ENCODE measurements at regions not wholly inside any gene's neighbourhood (a gene's known extent, or its start where the extent isn't known, plus 50 kb on each side); places are given as distances from the start of the nearest gene placed in this dataset.

- no peak for TF ChIP-seq POLR2A (IDR thresholded peaks at IDR 0.05)
- TF ChIP-seq CTCF (IDR thresholded peaks at IDR 0.05), result no peak
- TF ChIP-seq POLR2AphosphoS5 (IDR thresholded peaks at IDR 0.05), result no peak
- no peak for TF ChIP-seq EP300 (IDR thresholded peaks at IDR 0.05)
- no peak for DNase-seq
- Histone ChIP-seq H3K9me3 (no peaks in the 10 kb centered on the region), H3K4me1 (peaks cover 0 to under 1% (median under 1%) of the 10 kb centered on the region in 4 donors), H3K36me3 (no peaks in the 10 kb centered on the region), H3K27me3 (no peaks in the 10 kb centered on the region), H3K27ac (no peak overlapping the region), H3K4me3 (no peak overlapping the region)
- intact Hi-C loops (cut with DNase I), result no loop called here
Measured at GRCh38 chr18:76626991-76627390, 131.9 kb upstream of the ZNF516 start.

GRCh38 chr18:76622651-76623050, 127.6 kb upstream of the ZNF516 start:
- Histone ChIP-seq H3K4me3 (no peak overlapping the region), H3K4me1 (peaks cover 0 to 30% (median 29%) of the 10 kb centered on the region in 4 donors), H3K27ac (peak overlapping the region in 1 of 4 donors; percentile 13), H3K27me3 (no peaks in the 10 kb centered on the region), H3K36me3 (no peaks in the 10 kb centered on the region), H3K9me3 (no peaks in the 10 kb centered on the region)
- WGBS, 2 donors, result 80 to 85% methylated on average over 8 of the region's 8 CpGs
- no peak for TF ChIP-seq EP300 (IDR thresholded peaks at IDR 0.05)
- intact Hi-C loops (cut with DNase I), result loop anchor here (5.0 kb wide), 1 partner anchor 130 kb away; no protein-coding TSS in a partner anchor
- no peak for DNase-seq

- intact Hi-C loops (cut with DNase I), result loop anchor here (5.0 kb wide), 1 partner anchor 130 kb away; no protein-coding TSS in a partner anchor
- WGBS, 2 donors, result 20 to 34% methylated on average over 12 of the region's 12 CpGs
- Histone ChIP-seq H3K27me3 (no peaks in the 10 kb centered on the region), H3K4me3 (peak overlapping the region in 2 of 4 donors; percentile 5 to 50), H3K4me1 (peaks cover 0 to 30% (median 29%) of the 10 kb centered on the region in 4 donors), H3K9me3 (no peaks in the 10 kb centered on the region), H3K27ac (peak overlapping the region in 2 of 4 donors; percentile 25 to 77), H3K36me3 (no peaks in the 10 kb centered on the region)
- TF ChIP-seq CTCF (IDR thresholded peaks at IDR 0.05) (no peak), POLR2AphosphoS5 (IDR thresholded peaks at IDR 0.05) (no peak), POLR2A (IDR thresholded peaks at IDR 0.05) (no peak), EP300 (IDR thresholded peaks at IDR 0.05) (no peak)
- no peak for DNase-seq
Measured at GRCh38 chr18:76621782-76622495, 126.9 kb upstream of the ZNF516 start.

- Histone ChIP-seq H3K27me3 (no peaks in the 10 kb centered on the region), H3K36me3 (no peaks in the 10 kb centered on the region), H3K27ac (peak overlapping the region in 3 of 4 donors; percentile 71 to 77 (median 73)), H3K9me3 (no peaks in the 10 kb centered on the region), H3K4me3 (peak overlapping the region in 2 of 4 donors; percentile 5 to 50), H3K4me1 (peaks cover 0 to 30% (median 29%) of the 10 kb centered on the region in 4 donors)
- TF ChIP-seq CTCF (IDR thresholded peaks at IDR 0.05) (no peak), POLR2A (IDR thresholded peaks at IDR 0.05) (no peak), EP300 (IDR thresholded peaks at IDR 0.05) (no peak), POLR2AphosphoS5 (IDR thresholded peaks at IDR 0.05) (no peak)
- intact Hi-C loops (cut with DNase I), result loop anchor here (5.0 kb wide), 1 partner anchor 129 kb away; no protein-coding TSS in a partner anchor
- WGBS, 2 donors, result 11 to 50% methylated on average over 9 of the region's 9 CpGs
- DNase-seq, result no peak
Measured at GRCh38 chr18:76621226-76621625, 126.2 kb upstream of the ZNF516 start.

GRCh38 chr18:76620321-76621170, 125.5 kb upstream of the ZNF516 start:
- intact Hi-C loops (cut with DNase I), result loop anchor here (1.0 to 5.0 kb wide), 2 partner anchors 128 to 221 kb away; no protein-coding TSS in a partner anchor
- H3K36me3 ChIP-seq, result no peaks in the 10 kb centered on the region
- peaks cover 0 to 30% (median 29%) of the 10 kb centered on the region in 4 donors for H3K4me1 ChIP-seq
- H3K27me3 ChIP-seq, result no peaks in the 10 kb centered on the region
- H3K4me3 ChIP-seq, result peak overlapping the region; percentile 17 to 50 (median 41)
- TF ChIP-seq CTCF (IDR thresholded peaks at IDR 0.05) (peak in 3 of 4 experiments; percentile 28 to 65 (median 44)), EP300 (IDR thresholded peaks at IDR 0.05) (no peak), POLR2A (IDR thresholded peaks at IDR 0.05) (no peak), POLR2AphosphoS5 (IDR thresholded peaks at IDR 0.05) (no peak)
- H3K27ac ChIP-seq, result peak overlapping the region; percentile 57 to 77 (median 72)
- 7 to 20% methylated on average over 30 of the region's 30 CpGs for WGBS, 2 donors
- DNase-seq, result peak; percentile 88
- no peaks in the 10 kb centered on the region for H3K9me3 ChIP-seq

All from sigmoid colon (tissue), 6 donors.